Embryonic facial prominence (tissue), 1 donor: ENCODE measurements at regions not wholly inside any gene's neighbourhood (a gene's known extent, or its start where the extent isn't known, plus 50 kb on each side); places are given as distances from the start of the nearest gene placed in this dataset.
"Not testable (repeated sequence)": the region's sequence is repeated elsewhere in the genome, so short reads cannot be mapped to it uniquely, and the experiment has no call there.

ENCODE experiments used
- DNase-seq: peaks from one replicate; pipeline ENCODE4 v3.0.0-alpha.2; 2016; ENCODE audit errors: extremely low spot score

GRCh38 chr5:104119529-104119928, 556.9 kb upstream of the NUDT12 start:
- DNase-seq, result no peak

GRCh38 chr5:104111632-104112031, 549.0 kb upstream of the NUDT12 start:
- DNase-seq, result no peak

- DNase-seq, result no peak
Measured at GRCh38 chr5:104096451-104096850, 533.9 kb upstream of the NUDT12 start.

- no peak for DNase-seq
Measured at GRCh38 chr5:104095527-104095926, 532.9 kb upstream of the NUDT12 start.

GRCh38 chr5:104088876-104089778, 526.5 kb upstream of the NUDT12 start:
- no peak for DNase-seq

- DNase-seq, result no peak
Measured at GRCh38 chr5:104084896-104085295, 522.3 kb upstream of the NUDT12 start.

- DNase-seq, result no peak
Measured at GRCh38 chr5:104082754-104083153, 520.2 kb upstream of the NUDT12 start.

- DNase-seq, result no peak
Measured at GRCh38 chr5:104081232-104081631, 518.6 kb upstream of the NUDT12 start.

- no peak for DNase-seq
Measured at GRCh38 chr5:104080646-104081175, 518.1 kb upstream of the NUDT12 start.

- DNase-seq, result not testable (repeated sequence)
Measured at GRCh38 chr5:104079861-104080645, 517.5 kb upstream of the NUDT12 start.

- DNase-seq, result no peak
Measured at GRCh38 chr5:104071887-104072286, 509.3 kb upstream of the NUDT12 start.

- DNase-seq, result no peak
Measured at GRCh38 chr5:104062621-104063377, 500.2 kb upstream of the NUDT12 start.

GRCh38 chr5:104061707-104062106, 499.1 kb upstream of the NUDT12 start:
- no peak for DNase-seq

GRCh38 chr5:104053353-104053649, 490.7 kb upstream of the NUDT12 start:
- DNase-seq, result no peak

- no peak for DNase-seq
Measured at GRCh38 chr5:104052558-104053352, 490.2 kb upstream of the NUDT12 start.

GRCh38 chr5:104050436-104050835, 487.8 kb upstream of the NUDT12 start:
- DNase-seq, result no peak

- DNase-seq, result no peak
Measured at GRCh38 chr5:104049752-104050151, 487.2 kb upstream of the NUDT12 start.

GRCh38 chr5:104048231-104048630, 485.6 kb upstream of the NUDT12 start:
- no peak for DNase-seq

- no peak for DNase-seq
Measured at GRCh38 chr5:104045987-104046386, 483.4 kb upstream of the NUDT12 start.

GRCh38 chr5:104039871-104040270, 477.3 kb upstream of the NUDT12 start:
- DNase-seq, result not testable (repeated sequence)

- not testable (repeated sequence) for DNase-seq
Measured at GRCh38 chr5:104037136-104037535, 474.5 kb upstream of the NUDT12 start.
